ENCODE measurements at regions not wholly inside any gene's neighbourhood (a gene's known extent, or its start where the extent isn't known, plus 50 kb on each side); places are given as distances from the start of the nearest gene placed in this dataset.

DNA sequence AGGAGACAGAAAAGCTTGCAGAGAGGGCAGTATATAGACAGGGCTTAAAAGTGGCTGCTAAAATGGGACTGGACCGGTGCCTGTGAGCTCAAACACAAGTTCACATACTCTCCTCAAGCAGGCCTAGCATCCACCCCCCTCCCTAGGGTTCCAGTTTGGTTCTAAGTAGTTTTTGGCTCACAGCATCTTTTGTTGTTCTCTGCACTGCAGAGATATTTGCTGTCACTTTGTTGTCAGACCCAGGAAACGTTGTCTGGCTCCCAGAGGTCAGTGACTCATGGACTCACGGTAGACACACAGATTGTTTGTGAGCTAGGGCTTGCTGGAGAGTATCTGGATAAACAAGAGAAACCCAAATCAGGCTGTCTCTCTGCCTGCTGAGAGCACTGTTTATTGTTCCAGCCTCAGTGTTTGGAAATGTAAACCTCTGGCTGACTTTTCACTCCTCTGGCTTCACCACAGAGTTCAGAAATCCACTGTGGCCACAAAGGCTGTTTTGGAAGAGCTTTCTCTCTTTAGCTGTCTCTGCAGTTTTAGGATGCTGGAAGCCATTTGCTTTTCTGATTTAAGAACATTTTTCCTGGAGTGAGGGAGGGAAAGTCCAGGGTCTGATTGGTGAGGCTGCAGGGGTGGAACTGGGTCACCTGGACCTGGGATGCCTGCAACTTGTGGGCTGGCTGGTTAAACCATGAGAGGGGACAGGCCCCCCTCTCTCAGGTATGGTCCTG lies 303.7 kb upstream of the PLET1 start:
- TF ChIP-seq, protein P1, sequence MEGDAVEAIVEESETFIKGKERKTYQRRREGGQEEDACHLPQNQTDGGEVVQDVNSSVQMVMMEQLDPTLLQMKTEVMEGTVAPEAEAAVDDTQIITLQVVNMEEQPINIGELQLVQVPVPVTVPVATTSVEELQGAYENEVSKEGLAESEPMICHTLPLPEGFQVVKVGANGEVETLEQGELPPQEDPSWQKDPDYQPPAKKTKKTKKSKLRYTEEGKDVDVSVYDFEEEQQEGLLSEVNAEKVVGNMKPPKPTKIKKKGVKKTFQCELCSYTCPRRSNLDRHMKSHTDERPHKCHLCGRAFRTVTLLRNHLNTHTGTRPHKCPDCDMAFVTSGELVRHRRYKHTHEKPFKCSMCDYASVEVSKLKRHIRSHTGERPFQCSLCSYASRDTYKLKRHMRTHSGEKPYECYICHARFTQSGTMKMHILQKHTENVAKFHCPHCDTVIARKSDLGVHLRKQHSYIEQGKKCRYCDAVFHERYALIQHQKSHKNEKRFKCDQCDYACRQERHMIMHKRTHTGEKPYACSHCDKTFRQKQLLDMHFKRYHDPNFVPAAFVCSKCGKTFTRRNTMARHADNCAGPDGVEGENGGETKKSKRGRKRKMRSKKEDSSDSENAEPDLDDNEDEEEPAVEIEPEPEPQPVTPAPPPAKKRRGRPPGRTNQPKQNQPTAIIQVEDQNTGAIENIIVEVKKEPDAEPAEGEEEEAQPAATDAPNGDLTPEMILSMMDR (IDR thresholded peaks at IDR 0.05), result no peak
- DNase-seq (ENCODE audit: low spot score), result no peak
- no peaks in the 10 kb centered on the region for H3K27me3 Mint-ChIP-seq (ENCODE audit: low read depth)
- no peaks in the 10 kb centered on the region for H3K9me3 Mint-ChIP-seq (ENCODE audit: low read depth)
- peak overlapping the region; percentile 20 for H3K27ac Mint-ChIP-seq (ENCODE audit: unreplicated experiment)
- no peaks in the 10 kb centered on the region for H3K36me3 Mint-ChIP-seq (ENCODE audit: low read depth)
- H3K4me3 Mint-ChIP-seq (ENCODE audit: unreplicated experiment), result no peak overlapping the region
- H3K4me1 Mint-ChIP-seq (ENCODE audit: low read depth), result peaks cover 30% of the 10 kb centered on the region

DNA sequence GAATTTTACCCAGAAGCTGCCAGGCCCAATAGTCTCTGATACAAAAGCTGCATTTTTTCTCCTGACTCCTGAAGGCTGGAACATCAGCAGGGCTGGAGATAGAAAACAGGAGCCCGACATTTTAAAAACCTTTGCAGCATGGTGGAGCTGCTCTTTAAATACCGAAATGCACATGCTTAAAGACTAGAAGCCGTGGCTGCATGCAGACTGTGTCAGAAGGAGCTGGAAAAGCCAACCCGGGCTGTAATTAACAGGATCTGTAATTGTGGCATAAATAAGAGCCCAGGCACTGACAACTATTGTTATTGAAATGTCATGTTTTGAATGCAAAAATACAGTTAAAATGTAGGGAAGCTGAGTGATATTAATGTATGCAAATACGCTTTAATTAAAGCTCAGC lies 304.9 kb upstream of the PLET1 start:
- Mint-ChIP-seq H3K27me3 (ENCODE audit: low read depth) (no peaks in the 10 kb centered on the region), H3K4me1 (ENCODE audit: low read depth) (peaks cover 30% of the 10 kb centered on the region), H3K27ac (ENCODE audit: unreplicated experiment) (no peak overlapping the region), H3K4me3 (ENCODE audit: unreplicated experiment) (no peak overlapping the region), H3K36me3 (ENCODE audit: low read depth) (no peaks in the 10 kb centered on the region), H3K9me3 (ENCODE audit: low read depth) (no peaks in the 10 kb centered on the region)
- DNase-seq (ENCODE audit: low spot score), result no peak
- TF ChIP-seq, protein P1 (IDR thresholded peaks at IDR 0.05), result no peak

- TF ChIP-seq, protein P1 (IDR thresholded peaks at IDR 0.05), result no peak
- no peak for DNase-seq (ENCODE audit: low spot score)
- H3K9me3 Mint-ChIP-seq (ENCODE audit: low read depth), result no peaks in the 10 kb centered on the region
- H3K27ac Mint-ChIP-seq (ENCODE audit: unreplicated experiment), result no peak overlapping the region
- no peaks in the 10 kb centered on the region for H3K36me3 Mint-ChIP-seq (ENCODE audit: low read depth)
- no peaks in the 10 kb centered on the region for H3K27me3 Mint-ChIP-seq (ENCODE audit: low read depth)
- H3K4me3 Mint-ChIP-seq (ENCODE audit: unreplicated experiment), result no peak overlapping the region
- H3K4me1 Mint-ChIP-seq (ENCODE audit: low read depth), result peaks cover 30% of the 10 kb centered on the region
Observed at GRCh38 chr11:112566124-112566523, 305.5 kb upstream of the PLET1 start.

GRCh38 chr11:112570333-112570732 lies 309.7 kb upstream of the PLET1 start:
- Mint-ChIP-seq H3K36me3 (ENCODE audit: low read depth) (no peaks in the 10 kb centered on the region), H3K27me3 (ENCODE audit: low read depth) (peaks cover 5% of the 10 kb centered on the region), H3K4me3 (ENCODE audit: unreplicated experiment) (no peak overlapping the region), H3K27ac (ENCODE audit: unreplicated experiment) (no peak overlapping the region), H3K4me1 (ENCODE audit: low read depth) (peaks cover 10% of the 10 kb centered on the region), H3K9me3 (ENCODE audit: low read depth) (no peaks in the 10 kb centered on the region)
- DNase-seq (ENCODE audit: low spot score), result no peak
- TF ChIP-seq, protein P1 (IDR thresholded peaks at IDR 0.05), result no peak

GRCh38 chr11:112579282-112579681 lies 318.6 kb upstream of the PLET1 start:
- TF ChIP-seq, protein P1 (IDR thresholded peaks at IDR 0.05), result no peak
- Mint-ChIP-seq H3K27ac (ENCODE audit: unreplicated experiment) (no peak overlapping the region), H3K27me3 (ENCODE audit: low read depth) (no peaks in the 10 kb centered on the region), H3K4me3 (ENCODE audit: unreplicated experiment) (no peak overlapping the region), H3K36me3 (ENCODE audit: low read depth) (no peaks in the 10 kb centered on the region), H3K4me1 (ENCODE audit: low read depth) (peaks cover 6% of the 10 kb centered on the region), H3K9me3 (ENCODE audit: low read depth) (peaks cover 3% of the 10 kb centered on the region)
- DNase-seq (ENCODE audit: low spot score), result no peak

Measured in chondrocyte (in vitro differentiated cells).